Right lobe of liver (tissue), 4 donors: ENCODE measurements at regions not wholly inside any gene's neighbourhood (a gene's known extent, or its start where the extent isn't known, plus 50 kb on each side); places are given as distances from the start of the nearest gene placed in this dataset.

Experiments
- CTCF ChIP-seq, 4 donors: fragments of 200-600 bp in 3 of 4; fragments of 450-650 bp in 1 of 4; IDR thresholded peaks; one replicate each; pipeline versions ENCODE4 v1.5.1 to v1.8.0; 2016 to 2022; ENCODE audit warnings: antibody characterized with exemption in 4 of 4, mild to moderate bottlenecking in 2 of 4
- POLR2A ChIP-seq: fragments of 450-650 bp; IDR thresholded peaks from one replicate; pipeline ENCODE4 v1.6.1; 2017; ENCODE audit warnings: antibody characterized with exemption, mild to moderate bottlenecking
- donor health status: DM: no; HTN: no; CAD: no.
- donor health status: DM: no; HTN: no; CAD: no.
- donor health status: DM: no; HTN: yes; CAD: no.

GRCh38 chr3:102614021-102614569 is 179.3 kb downstream of the ZPLD1 start:
- TF ChIP-seq CTCF (IDR thresholded peaks at IDR 0.05) (no peak), POLR2A (no peak)
